ENCODE measurements at regions not wholly inside any gene's neighbourhood (a gene's known extent, or its start where the extent isn't known, plus 50 kb on each side); places are given as distances from the start of the nearest gene placed in this dataset.

GRCh38 chr4:133638751-133639150 is 489.7 kb downstream of the PCDH10 start:
- TF ChIP-seq CTCF (IDR thresholded peaks at IDR 0.05; ENCODE audit: poor library complexity, severe bottlenecking): no peak
- DNase-seq (ENCODE audit: low spot score) (no peak), ATAC-seq (ENCODE audit: low read depth) (no peak)
- Histone ChIP-seq H3K27me3 (ENCODE audit: insufficient read depth, poor library complexity, severe bottlenecking) (no peaks in the 10 kb centered on the region), H3K36me3 (ENCODE audit: low read depth) (no peaks in the 10 kb centered on the region), H3K9me3 (ENCODE audit: severe bottlenecking) (no peaks in the 10 kb centered on the region), H3K27ac (ENCODE audit: poor library complexity, severe bottlenecking) (no peak overlapping the region), H3K4me3 (ENCODE audit: severe bottlenecking) (no peak overlapping the region), H3K4me1 (ENCODE audit: insufficient read depth, poor library complexity, severe bottlenecking) (no peaks in the 10 kb centered on the region)

GRCh38 chr4:133637161-133637560 is 488.1 kb downstream of the PCDH10 start:
- ATAC-seq (ENCODE audit: low read depth): no peak
- no peak overlapping the region for H3K4me3 ChIP-seq (ENCODE audit: severe bottlenecking)
- no peaks in the 10 kb centered on the region for H3K9me3 ChIP-seq (ENCODE audit: severe bottlenecking)
- H3K27me3 ChIP-seq (ENCODE audit: insufficient read depth, poor library complexity, severe bottlenecking): no peaks in the 10 kb centered on the region
- no peak for TF ChIP-seq CTCF (IDR thresholded peaks at IDR 0.05; ENCODE audit: poor library complexity, severe bottlenecking)
- no peak overlapping the region for H3K27ac ChIP-seq (ENCODE audit: poor library complexity, severe bottlenecking)
- no peaks in the 10 kb centered on the region for H3K36me3 ChIP-seq (ENCODE audit: low read depth)
- no peaks in the 10 kb centered on the region for H3K4me1 ChIP-seq (ENCODE audit: insufficient read depth, poor library complexity, severe bottlenecking)
- no peak for DNase-seq (ENCODE audit: low spot score)

GRCh38 chr4:133624744-133625143 is 475.6 kb downstream of the PCDH10 start:
- Histone ChIP-seq H3K36me3 (ENCODE audit: low read depth) (no peaks in the 10 kb centered on the region), H3K9me3 (ENCODE audit: severe bottlenecking) (no peaks in the 10 kb centered on the region), H3K27me3 (ENCODE audit: insufficient read depth, poor library complexity, severe bottlenecking) (no peaks in the 10 kb centered on the region), H3K4me1 (ENCODE audit: insufficient read depth, poor library complexity, severe bottlenecking) (no peaks in the 10 kb centered on the region), H3K27ac (ENCODE audit: poor library complexity, severe bottlenecking) (no peak overlapping the region), H3K4me3 (ENCODE audit: severe bottlenecking) (no peak overlapping the region)
- TF ChIP-seq CTCF (IDR thresholded peaks at IDR 0.05; ENCODE audit: poor library complexity, severe bottlenecking): no peak
- ATAC-seq (ENCODE audit: low read depth) (no peak), DNase-seq (ENCODE audit: low spot score) (no peak)

- no peaks in the 10 kb centered on the region for H3K27me3 ChIP-seq (ENCODE audit: insufficient read depth, poor library complexity, severe bottlenecking)
- no peaks in the 10 kb centered on the region for H3K36me3 ChIP-seq (ENCODE audit: low read depth)
- no peak overlapping the region for H3K27ac ChIP-seq (ENCODE audit: poor library complexity, severe bottlenecking)
- ATAC-seq (ENCODE audit: low read depth): no peak
- TF ChIP-seq CTCF (IDR thresholded peaks at IDR 0.05; ENCODE audit: poor library complexity, severe bottlenecking): no peak
- no peak overlapping the region for H3K4me3 ChIP-seq (ENCODE audit: severe bottlenecking)
- DNase-seq (ENCODE audit: low spot score): no peak
- no peaks in the 10 kb centered on the region for H3K4me1 ChIP-seq (ENCODE audit: insufficient read depth, poor library complexity, severe bottlenecking)
- no peaks in the 10 kb centered on the region for H3K9me3 ChIP-seq (ENCODE audit: severe bottlenecking)
Measured at GRCh38 chr4:133623847-133624246, 474.8 kb downstream of the PCDH10 start.

GRCh38 chr4:133621628-133622027 is 472.5 kb downstream of the PCDH10 start:
- no peak for DNase-seq (ENCODE audit: low spot score)
- Histone ChIP-seq H3K36me3 (ENCODE audit: low read depth) (no peaks in the 10 kb centered on the region), H3K27me3 (ENCODE audit: insufficient read depth, poor library complexity, severe bottlenecking) (no peaks in the 10 kb centered on the region), H3K4me3 (ENCODE audit: severe bottlenecking) (no peak overlapping the region), H3K27ac (ENCODE audit: poor library complexity, severe bottlenecking) (no peak overlapping the region), H3K9me3 (ENCODE audit: severe bottlenecking) (no peaks in the 10 kb centered on the region), H3K4me1 (ENCODE audit: insufficient read depth, poor library complexity, severe bottlenecking) (no peaks in the 10 kb centered on the region)
- no peak for ATAC-seq (ENCODE audit: low read depth)
- TF ChIP-seq CTCF (IDR thresholded peaks at IDR 0.05; ENCODE audit: poor library complexity, severe bottlenecking): no peak

All from RWPE2 (cell line).